HG02870 (cell line): ENCODE measurements at regions not wholly inside any gene's neighbourhood (a gene's known extent, or its start where the extent isn't known, plus 50 kb on each side); places are given as distances from the start of the nearest gene placed in this dataset.

ENCODE experiments used
- ATAC-seq: cut with Tn5 transposase; IDR thresholded peaks from one replicate; pipeline ENCODE4 v1.9.1; 2021; ENCODE audit warnings: mild to moderate bottlenecking, moderate library complexity; ENCODE audit not compliant: unreplicated experiment

DNA sequence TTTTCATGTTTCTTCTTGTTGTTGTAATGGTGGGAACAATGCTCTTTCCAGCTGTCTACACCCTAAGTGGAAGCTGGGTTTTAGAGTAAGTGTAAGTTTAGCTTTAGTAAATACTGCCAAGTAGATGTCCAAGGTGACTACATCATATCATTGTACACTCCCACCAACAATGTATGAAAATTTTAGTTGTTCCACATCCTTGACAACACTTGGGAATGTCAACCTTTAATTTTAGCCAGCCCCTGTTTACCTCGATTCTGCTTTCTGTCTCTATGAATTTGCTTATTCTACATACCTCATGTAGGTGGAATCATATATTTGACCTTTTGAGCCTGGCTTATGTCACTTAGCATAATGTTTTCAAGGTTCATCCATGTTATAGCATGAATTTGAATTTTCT is 93.0 kb downstream of the MTPAP start:
- ATAC-seq, result no peak

- ATAC-seq, result no peak
These were observed 94.2 kb downstream of the MTPAP start for GRCh38 chr10:30254926-30255325.

GRCh38 chr10:30248728-30249127 is 100.3 kb downstream of the MTPAP start:
- ATAC-seq, result no peak

GRCh38 chr10:30247704-30248103 is 101.4 kb downstream of the MTPAP start:
- no peak for ATAC-seq

GRCh38 chr10:30241422-30242110 is 107.5 kb downstream of the MTPAP start:
- no peak for ATAC-seq

DNA sequence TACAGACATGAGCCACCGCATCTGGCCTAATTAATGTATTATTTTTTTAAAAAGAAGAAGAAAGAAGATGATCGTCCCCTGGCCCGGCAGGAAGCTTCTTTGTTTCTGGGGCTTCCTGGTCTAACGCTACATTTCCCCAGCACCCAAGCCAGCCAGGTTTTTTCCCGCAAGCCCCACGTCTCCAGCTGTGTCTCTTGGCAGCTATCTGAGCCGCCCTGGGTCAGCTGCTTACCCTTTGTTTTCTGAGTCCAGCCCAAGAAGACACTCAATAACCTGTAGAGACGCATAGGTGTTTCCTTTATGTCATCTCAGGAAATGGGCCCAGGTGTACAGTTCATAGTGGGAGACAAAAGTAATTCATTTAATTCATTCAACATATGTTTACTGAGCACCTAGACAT is 110.2 kb downstream of the MTPAP start:
- ATAC-seq, result no peak

DNA sequence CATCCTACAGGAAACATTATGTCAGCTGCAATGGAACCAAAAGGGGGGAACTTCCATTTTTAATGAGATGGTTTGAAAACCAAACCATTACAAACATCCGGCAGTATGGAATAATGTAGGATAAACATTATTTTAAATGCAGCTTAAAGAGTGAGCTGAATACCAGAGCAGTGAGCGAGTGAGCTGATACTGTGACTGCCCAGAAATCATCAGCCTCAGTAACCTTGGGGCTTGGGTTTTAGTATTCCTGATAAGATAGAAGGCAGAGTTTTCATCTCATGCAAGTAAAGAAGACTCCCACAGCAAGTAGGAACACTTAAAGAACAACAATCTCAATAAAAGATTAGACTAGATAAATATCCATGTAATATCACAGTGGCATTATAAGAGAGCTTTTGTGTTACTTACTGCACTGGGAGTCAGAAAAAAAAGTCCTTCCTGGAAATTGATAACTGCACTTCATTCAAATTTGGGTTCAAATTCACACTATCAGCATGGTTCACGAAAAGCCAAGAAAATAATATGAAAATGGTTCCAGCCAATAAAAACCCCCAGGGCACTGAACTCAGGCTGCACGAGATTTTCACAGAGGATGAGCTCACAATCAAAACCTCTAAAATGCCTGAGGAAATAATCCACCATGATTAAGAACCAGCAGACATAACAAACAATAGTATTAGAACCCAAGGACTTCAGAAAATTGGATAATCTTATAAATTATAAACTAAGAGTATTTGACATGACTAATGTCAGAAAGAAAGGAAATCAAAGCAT is 115.7 kb downstream of the MTPAP start:
- no peak for ATAC-seq

GRCh38 chr10:30231709-30232108 is 117.4 kb downstream of the MTPAP start:
- no peak for ATAC-seq

- ATAC-seq, result no peak
These were observed 117.9 kb downstream of the MTPAP start for GRCh38 chr10:30231071-30231652.

DNA sequence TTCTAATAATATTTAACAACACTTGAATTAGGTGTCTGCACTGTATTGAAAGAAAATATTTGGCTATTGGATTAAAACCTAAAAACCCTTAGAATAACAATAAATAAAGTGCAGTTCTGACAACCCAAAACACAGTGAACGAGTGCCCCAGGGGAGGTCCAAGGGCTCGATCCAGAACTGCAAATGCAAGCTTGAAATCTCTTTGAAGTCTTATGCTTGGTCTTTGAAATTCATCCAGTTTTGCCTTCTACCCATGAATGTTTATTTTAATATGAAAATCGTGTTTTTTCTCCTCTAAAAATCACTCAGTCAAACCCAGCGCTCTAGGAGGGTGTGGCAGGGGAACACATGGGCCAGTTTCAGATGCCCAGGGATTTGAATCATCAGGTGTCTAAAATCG is 119.5 kb downstream of the MTPAP start:
- ATAC-seq, result no peak

GRCh38 chr10:30228417-30229036 is 120.6 kb downstream of the MTPAP start:
- no peak for ATAC-seq

DNA sequence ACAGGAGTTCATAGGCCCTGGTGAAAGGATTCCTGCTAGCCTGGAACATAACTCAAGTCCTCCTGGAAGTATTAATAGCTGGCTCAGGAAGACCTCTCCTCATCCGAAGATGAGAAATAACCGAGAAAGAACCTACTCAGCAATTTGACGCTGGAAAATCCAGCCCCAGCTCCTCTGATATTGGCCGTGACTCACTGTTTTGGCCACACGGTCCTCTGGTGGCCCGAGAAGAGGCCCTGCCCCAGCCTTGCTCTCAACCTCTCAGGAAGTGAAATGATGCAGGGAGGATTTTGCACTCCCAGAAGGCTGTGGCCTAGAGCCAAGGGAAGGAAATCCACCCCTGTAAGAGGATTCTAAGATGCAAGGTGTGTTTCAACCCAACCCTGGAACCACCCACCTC is 121.6 kb downstream of the MTPAP start:
- no peak for ATAC-seq

GRCh38 chr10:30219971-30220751 is 128.9 kb downstream of the MTPAP start:
- ATAC-seq, result no peak

GRCh38 chr10:30216821-30217220 is 132.3 kb downstream of the MTPAP start:
- no peak for ATAC-seq

DNA sequence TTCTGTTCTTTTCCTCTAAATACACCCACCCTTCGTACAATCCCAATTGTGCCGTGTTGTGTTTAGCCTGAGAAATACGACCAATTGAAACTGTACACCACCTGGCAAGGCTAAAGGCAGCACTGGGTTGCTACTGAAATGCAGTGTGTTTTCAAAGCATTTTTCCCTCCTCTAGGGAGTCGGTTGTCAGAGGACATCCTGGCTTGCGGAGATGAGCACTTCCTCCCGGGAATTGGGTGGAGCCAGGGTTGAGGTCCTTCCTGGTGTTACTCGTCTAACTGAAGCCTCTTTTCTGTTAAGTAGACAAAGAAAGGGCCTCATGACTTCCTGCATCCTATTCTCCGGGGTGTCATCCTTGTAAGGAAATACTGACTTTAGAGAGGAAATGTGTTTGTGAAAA is 133.5 kb downstream of the MTPAP start:
- ATAC-seq, result no peak

DNA sequence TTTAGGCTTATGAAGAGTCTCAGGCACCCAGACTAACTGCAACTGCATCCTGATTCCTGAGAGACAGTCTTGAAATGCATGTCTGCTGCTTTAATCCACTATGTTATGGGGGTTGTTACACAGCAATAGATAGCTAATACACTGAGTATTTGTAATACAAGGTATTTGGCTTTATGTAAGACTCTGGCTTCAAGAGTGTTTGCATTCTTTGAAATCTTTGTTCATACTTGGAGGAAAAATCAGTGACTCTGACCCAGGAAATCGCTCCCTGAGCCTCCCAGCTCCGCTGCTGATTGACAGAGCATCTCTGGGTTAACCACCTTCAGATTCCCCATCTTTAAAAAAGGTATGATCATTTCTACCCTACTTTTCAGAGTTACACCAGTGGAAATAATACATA is 133.9 kb downstream of the MTPAP start:
- no peak for ATAC-seq

DNA sequence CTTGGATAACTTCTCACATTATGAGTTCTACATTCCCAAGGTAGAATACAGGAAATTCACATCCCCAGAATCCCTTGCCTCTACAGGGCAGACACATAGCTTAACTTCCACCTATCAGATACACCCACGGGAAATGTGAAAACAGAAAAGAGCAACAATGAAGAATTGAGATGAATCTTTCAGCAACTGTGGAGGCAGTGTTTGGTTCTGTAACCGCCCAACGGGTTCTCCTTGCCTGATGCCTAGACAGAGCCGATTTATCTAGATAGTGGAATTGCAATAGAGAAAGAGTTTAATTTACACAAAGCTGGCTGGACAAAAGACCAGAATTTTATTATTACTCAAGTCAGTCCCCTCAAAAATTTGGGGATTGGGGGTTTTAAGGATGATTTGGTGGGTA is 138.8 kb downstream of the MTPAP start:
- ATAC-seq, result no peak

GRCh38 chr10:30208330-30208729 is 140.7 kb downstream of the MTPAP start:
- ATAC-seq, result no peak

DNA sequence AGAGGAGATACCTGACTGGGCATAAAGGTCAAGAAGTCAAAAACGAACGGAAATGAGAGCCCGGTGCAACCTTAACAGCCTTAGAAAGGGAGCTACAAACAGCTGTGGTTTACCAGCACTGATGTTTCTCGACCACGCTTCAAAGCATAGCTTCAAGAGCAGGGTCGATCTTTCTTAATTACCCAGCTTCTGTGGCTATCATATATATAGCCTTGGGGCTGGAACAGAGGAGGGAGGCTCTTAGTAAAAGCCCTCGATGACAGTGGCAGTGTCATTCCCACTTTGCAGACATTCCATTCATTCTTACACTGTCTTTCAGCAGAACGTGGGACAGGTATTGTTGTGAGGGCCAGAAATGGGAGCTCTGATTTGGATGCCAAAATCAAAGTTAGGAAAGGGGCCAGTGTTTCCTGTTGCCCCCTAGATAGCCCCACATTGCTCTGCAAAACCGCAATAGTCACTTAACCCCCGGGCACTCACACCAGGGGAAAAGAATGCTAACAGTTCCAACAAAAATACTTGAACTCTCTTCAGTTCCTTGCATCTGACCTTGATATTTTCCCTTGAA is 141.5 kb downstream of the MTPAP start:
- no peak for ATAC-seq

DNA sequence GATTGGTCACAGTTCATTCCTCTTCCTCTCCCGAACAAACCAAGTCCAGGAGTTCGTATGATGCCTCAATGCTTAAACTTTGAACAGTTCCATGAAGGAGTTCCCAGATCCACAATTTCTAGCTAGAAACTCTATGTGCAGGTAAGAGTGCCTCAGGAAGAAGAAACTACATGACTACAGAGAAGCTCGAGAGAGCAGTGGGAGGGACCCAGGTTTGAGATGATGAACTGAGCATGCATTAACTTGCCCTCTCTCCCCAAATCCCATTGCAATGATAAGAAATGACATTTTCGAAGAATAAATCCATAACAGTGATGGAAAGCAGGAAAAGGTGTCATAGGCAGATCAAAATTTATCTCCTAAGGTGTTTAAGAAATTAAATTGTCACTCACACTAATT is 140.6 kb upstream of the JCAD start:
- no peak for ATAC-seq
